Activated CD4-positive, alpha-beta T cell treated with anti-CD3 and anti-CD28 coated beads for 4 hours (primary cell): ENCODE measurements at regions not wholly inside any gene's neighbourhood (a gene's known extent, or its start where the extent isn't known, plus 50 kb on each side); places are given as distances from the start of the nearest gene placed in this dataset.
"Not testable (repeated sequence)": the region's sequence is repeated elsewhere in the genome, so short reads cannot be mapped to it uniquely, and the experiment has no call there.

ENCODE experiments used
- DNase-seq, 2 donors: peaks; one replicate each; pipeline ENCODE4 v3.0.0-alpha.2; 2020

DNA sequence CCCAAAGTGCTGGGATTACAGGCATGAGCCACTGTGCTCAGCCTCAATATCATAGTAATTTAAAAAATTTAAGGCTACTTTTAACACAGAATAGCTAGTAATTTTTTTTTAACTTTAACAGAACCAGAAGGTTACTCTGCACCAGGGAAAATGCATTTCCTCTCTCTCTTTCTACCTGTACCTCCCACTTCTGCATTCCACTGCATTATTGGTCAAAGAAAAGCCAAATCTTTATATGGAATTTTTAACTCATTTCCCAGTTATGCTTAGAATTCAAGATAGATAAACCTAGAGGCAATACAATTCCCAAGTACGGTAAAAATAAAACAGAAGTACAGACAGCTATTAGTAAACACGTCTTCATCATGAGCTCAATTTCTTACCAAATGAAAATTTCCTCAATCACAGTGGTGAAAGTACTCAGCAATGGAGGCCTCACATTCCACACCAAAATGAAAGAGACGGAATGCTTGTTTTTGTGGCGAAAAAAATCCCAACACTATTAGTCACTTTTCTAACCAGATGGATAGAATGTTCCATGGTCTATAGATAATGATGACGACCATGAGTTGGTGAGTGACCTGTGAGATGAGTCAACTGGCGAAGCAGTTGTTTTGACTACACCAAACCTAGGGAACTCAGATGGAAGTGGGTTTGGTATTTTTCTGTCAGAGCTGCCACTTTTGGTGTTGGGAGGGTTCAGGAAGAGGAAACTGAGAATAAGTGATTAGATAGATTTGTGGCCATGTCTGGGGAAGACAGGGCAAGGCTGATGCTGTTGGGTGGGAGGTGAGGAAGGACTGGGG, 104.7 kb upstream of the SGK1 start:
- no peak for DNase-seq

DNA sequence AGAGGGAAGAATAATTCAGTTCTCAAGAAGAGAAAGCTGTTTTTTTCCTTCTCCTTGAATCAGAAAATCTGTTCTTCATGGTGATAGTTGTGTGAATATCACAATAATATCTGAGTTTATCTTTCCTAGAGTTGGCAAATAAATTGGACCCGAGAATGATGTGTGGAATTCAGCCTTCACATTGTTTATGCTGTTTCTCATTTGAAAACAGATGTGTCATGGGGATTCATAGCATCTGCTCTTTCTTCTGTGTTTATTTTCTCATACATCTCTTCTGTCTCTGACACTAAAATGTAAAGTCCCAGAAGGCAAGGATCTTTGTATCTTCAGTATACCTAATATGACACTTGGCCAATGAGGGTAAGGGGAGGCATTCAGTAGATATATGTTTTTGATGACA, 103.6 kb upstream of the SGK1 start:
- no peak for DNase-seq

DNA sequence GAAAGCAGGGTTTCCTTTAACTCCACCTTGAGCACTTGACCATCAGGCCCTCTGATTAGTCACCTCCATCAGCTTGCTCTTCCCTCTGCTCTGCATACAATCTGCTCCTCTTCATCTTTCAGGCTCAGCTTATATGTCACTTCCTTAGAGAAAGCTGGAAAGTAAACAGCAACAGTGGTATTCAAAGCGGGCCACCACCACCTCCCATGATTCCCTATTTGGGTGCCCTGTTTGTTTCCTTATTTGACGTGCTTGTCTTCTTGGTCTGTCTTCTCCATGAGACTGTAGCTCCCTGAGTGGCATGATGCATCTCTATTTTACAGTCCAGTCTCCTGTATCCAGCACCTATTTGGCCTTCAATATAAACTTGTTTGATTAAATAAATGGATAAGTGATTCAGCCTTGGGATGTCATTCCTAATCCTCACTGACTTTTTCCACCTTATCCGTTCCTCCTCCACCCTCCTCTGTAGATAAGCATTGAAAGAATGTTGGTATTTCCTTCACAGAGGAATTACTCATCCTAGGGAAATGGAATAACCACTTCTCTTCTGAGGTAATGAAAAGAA, 102.8 kb upstream of the SGK1 start:
- DNase-seq: no peak

DNA sequence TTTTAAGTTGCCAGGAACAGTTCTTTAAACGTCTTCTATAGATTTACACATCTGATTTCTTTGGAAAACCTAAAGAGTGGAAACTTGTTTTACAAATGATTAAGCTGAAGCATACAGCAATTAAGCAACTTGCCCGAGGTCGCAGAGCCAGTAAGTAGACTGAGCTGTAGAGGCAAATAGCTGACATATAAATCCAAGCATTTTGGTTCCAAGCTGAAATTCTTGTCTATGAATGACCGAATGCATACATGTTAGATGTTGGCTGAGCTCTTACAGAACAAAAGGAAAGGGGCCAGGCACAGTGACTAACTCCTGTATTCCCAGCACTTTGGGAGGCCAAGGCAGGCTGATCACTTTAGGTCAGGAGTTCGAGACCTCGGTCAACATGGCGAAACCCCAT, 101.8 kb upstream of the SGK1 start:
- no peak for DNase-seq

DNA sequence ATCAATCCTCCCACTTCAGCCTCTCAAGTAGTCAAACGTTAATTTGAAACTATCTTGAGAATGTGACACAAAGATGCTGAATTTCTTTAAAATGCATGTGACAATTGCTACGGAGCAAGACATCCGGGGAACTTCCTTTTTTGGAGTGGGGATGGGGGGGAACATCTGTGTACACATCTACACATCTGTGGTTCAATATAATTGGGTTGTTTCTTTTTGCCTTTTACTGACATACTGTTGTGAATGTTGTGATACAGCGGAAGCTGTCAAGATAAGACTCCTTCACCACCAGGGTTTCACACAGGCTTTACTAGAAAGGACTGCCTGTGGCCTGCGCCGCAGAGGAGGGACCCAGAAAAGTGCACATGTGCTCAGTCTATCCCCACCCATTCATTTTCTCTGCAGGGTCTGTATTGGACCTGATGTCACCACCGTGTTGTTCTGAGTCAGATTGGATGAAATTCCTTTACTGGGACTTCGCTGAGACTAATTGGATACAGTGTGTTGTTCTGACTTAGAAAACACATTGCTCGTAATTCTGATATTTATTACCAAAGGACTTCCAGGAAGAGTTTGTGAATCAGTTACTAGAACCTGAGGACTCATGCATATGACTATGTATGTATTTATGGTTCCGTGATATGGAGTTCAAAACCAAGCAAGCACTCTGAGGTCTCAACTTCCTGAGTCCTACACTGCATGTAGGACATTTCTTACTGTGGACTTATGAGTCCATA, 98.7 kb upstream of the SGK1 start:
- DNase-seq: no peak

DNA sequence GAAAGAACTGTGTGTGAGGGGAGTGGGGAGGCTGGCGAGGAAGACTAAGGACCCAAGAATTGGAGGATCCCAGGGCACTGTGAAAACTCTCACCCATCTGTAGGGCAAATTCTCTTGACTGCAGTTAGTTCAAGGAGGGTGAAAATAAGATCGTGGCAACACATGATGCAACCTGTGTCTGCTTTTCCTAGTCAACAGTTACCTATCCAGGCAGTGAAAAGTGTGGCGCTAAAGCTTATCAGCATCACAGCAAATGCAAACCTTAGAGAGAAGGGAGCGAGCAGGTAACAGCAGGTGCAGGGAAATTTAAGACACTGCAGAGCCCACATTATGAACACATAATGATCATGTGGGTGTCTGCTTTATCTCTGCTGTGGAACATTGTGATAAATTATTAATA, 97.7 kb upstream of the SGK1 start:
- DNase-seq: no peak

DNA sequence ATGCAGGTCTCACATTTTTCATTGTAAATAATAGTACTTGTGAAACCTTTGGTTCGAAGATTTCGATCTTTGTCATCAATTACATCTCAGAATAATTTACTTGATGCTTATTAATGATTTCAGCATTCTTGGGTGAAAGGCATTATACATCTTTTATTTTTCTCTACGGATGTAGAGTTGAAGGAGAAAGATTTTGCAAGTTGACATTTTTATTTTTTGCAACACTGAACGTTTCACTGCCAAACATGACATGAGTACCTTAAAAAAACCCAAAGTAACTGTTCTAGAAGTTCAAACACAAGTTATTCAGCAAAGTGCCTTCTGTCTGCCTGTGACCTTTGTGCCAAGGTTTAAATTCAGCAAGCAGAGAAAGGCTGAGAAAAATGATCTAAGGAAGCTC, 97.3 kb upstream of the SGK1 start:
- no peak for DNase-seq

DNA sequence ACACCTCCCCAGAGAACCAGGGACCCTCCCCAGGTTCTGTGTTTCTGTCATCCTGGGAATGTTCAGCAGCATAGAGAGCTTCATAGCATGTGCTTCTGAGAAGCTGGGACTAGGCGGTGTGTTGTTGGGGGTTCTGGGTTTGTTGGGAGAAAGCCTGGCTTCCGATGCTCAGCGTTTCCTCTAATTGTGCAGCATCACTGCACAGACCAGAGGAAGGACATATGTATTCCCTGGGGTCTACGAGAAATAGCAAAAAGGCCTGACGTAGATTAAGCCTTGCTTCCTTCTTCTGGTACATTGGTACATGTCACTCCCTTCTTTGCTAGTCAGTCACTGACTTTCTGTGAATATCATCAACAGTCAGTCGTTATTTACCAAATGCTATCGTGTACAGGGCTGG, 96.9 kb upstream of the SGK1 start:
- DNase-seq: no peak

DNA sequence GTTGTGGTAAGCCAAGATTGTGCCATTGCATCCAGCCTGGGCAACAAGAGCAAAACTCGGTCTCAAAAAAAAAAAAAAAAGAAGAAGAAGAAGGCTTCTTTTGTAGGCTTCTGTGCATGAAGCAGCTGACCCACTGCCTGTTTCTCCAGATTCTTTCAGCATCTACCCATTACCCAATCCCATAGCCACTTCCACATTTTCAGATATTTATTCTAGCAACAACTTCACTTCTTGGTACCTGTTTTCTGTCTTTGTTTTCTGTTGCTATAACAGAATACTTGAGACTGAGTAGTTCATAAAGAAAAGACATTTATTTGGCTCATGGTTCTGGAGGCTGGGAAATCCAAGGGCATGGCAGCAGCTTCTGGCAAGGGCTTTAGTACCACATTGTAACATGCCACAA, 95.3 kb upstream of the SGK1 start:
- DNase-seq: no peak

DNA sequence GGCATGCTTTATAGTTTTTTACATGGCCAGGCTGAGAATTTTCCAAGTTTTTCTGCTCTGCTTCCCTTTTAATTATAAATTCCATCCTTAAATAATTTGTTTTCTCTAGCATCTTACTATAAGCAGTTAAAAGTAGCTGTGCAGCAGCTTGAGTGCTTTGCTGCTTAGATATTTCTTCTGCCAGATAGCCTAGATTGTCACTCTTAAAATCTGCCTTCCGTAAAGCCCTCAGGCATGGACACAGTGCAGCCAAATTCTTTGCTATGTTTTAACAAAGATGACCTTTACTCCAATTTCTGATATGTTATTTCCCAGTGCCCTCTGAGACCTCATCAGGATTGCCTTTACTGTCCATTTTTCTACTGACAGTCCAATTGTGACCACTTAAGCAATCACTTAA, 92.6 kb upstream of the SGK1 start:
- no peak for DNase-seq

DNA sequence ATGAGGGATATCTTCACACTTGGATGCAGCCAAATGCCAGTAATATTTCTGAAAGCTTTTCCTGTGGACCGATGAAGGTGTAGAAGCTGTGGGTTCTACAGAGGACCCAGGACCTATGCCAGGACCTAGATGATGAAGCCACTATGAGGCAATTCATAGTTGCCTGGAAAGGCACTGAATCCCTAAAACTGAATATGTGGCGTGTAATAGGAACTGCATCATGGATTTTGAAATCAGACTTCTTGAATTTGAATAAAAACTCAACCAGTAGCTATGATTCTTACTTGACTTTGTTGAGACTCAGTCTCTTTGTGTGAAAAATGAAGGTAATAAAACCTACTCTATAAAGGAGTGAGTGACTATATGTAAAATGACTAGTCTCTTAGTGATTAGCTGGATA, 89.9 kb upstream of the SGK1 start:
- DNase-seq: no peak

DNA sequence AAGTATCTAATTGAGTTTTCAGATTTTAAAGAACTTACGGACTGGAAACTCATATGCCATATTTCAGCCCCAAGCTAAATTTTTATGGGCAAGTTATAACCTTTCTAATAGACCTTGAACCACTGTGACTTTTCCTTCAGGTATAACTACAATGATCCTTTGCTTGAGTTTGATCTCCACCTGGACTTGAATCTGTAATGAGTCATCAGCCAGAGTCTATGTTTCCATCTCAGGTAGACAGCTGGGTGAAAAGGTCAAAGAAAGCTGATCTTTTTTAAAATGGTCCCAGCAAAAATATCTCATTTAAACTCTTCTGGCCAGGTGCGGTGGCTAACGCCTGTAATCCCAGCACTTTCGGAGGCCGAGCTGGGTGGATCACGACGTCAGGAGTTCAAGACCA, 88.4 kb upstream of the SGK1 start:
- DNase-seq: no peak

DNA sequence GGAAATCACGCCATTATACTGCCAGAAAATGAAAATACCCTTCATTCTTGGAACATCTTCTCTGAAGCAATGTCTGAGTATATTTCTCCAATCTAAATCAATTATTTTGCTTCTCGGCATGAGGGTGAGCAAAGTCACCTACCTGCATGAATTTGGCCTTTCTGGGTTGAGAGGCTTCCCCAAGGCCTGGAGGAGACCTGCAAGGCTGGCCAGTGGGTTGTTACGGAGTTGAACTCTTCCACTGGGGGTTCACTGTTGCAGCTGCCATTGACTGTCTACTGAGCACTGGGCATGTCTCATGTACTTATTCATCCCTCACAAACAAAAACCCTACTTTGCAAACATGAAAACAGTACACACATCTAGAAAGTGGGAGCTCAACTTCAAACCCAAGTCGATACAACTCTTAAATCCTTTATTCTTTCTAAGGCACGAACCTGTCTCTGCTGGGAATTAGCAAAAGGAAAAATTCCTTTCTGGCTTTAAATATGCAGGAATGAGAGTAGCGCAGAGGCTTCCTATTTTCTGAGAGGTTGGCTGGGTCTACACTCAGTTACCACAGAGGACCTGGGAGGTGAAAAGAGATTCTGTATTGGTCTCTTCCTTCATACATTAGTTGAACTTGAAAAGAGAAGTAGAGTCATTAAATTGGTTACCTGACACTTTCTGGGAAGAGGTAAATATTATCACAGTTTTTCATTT, 87.6 kb upstream of the SGK1 start:
- DNase-seq: no peak

DNA sequence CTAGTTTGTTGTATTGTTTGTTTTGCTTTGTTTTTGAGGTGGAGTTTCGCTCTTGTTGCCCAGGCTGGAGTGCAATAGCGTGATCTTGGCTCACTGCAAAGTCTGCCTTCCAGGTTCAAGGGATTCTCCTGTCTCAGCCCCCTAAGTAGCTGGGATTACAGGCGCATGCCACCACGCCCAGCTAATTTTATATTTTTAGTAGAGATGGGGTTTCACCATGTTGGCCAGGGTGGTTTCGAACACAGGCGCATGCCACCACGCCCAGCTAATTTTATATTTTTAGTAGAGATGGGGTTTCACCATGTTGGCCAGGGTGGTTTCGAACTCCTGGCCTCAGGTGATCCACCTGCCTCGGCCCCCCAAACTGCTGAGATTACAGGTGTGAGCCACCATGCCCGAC, 85.4 kb upstream of the SGK1 start:
- not testable (repeated sequence) for DNase-seq

DNA sequence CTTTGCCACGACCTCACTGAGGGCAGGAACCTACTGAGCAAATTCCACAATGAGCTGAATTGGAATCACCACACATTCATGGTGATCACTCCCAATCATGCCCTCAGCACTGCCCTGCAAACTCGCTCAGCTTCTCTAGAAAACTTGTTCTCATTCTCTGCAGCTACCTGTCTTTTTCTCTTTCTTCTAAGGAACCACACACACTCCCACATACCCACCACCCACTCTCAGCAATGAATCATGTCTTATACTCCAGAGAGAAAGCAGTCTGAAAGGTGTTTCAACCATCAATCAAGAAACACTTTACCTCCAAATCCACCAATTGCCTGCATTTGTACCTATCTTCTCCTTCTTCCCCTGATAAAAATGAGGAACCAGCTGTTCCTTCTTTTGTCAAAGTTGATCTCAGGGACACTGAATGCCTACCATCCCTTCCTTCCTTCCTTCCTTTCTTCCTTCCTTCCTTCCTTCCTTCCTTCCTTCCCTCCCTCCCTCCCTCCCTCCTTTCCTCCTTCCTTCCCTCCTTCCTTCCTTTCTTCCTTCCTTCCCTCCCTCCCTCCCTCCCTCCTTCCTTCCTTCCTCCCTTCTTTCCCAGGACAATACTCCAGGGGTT, 84.6 kb upstream of the SGK1 start:
- DNase-seq: peak; percentile 19 to 32

DNA sequence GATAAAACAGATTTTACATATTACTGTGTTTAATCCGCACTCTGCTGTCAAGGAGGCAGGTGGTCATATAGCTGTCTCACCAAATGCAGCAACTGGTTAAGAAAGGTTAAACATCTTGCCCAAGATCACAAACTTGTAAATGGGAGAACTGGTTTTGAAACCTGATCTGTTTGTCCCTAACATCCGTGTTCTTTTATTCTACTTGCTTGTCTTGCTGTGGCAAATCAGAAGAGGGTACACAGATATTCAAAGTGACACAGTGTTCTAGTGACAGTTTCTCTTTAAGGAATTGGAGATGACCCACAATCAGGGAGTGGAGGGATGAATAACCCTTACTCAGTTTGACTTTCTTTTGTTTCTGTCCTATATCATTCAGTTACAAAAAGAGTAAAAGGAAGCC, 83.0 kb upstream of the SGK1 start:
- no peak for DNase-seq

DNA sequence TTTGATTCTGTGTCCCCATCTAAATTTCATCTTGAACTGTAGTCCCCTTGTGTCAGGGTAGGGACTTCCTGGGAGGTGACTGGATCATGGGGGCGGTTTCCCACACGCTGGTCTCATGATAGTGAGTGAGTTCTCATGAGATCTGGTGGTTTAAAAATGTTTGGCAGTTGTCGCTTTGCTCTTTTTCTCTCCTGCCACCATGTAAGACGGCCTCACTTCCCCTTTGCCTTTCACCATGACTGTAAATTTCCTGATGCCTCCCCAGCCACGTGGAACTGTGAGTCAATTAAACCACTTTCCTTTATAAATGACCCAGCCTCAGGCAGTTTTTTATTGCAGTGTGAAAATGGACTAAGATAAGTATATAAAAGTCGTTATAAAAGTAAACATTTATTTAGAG, 80.5 kb upstream of the SGK1 start:
- peak in 1 of 2 donors; percentile 2 for DNase-seq

DNA sequence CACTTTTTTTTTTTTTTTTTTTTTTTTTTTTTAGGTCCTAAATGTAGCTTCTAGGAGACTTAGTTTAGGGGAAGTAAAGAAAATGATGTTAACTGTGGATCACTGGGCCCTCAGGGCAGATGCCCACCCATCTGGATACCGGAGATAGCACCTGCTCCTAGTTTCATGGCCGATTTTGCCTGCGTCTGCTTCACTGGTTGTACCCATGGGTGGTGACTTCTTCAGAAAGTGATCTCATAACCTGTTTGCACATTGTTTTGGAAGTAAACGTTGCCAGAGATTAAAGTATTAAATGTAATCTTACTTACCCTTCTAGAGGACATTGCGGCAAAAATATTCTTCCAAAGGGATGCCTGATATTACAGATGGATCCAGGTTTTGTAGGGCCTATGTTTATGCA, 79.8 kb upstream of the SGK1 start:
- DNase-seq: no peak

DNA sequence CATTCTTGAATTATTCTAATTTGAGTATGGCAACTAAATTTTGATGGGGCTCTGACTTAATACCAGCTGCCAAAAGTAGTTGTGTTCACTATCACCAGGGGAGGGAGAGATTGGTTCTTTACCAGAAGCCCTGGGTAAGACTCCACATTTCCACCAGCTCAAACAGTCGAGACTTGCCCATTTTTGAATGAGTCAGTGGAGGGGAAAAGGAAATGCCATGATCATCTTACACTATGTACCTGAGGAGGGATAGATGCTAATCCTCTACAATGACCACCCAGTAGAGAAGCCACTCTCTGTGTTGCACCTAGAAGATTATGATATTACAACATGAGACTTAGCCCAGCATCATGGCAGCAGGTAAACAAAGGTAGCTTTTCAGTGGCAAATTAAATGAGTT, 77.0 kb upstream of the SGK1 start:
- no peak for DNase-seq

DNA sequence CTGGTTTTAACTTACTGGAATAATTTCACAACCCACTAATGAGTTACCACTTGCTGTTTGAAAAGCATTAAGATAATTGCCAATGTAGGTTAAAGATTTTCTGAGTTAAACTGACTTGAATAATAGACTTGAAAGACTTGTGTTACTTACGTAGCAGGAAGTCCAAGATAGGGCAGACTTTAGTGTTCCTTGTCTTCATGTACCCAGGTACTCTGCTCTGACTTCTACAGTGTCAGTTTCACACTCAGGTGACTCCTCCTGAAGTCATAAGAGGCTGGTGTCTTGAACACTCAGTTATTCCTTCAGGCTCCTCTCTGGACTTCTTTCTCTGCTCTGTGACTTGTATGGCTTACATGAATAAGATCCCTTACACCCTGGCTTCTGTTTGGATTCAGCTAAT, 76.3 kb upstream of the SGK1 start:
- no peak for DNase-seq

DNA sequence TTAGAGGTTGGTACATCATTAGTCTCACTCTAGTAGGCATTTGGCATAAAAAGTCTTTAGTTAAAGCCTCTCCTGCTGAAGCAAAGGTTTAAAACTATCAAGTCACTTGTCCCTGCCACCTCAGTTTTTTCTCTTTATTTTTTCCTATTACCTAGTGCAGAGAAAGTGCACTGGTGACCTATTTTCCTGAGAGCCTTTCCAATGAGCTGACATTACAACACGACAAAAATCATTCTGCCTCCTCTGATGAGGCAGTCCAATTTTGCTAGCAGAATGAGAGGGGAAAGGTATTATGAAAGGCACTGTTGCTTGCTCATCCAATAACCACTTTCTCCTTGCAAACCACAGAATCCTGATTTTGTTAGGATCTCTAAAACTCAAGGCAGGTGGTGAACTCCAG, 73.3 kb upstream of the SGK1 start:
- DNase-seq: no peak

DNA sequence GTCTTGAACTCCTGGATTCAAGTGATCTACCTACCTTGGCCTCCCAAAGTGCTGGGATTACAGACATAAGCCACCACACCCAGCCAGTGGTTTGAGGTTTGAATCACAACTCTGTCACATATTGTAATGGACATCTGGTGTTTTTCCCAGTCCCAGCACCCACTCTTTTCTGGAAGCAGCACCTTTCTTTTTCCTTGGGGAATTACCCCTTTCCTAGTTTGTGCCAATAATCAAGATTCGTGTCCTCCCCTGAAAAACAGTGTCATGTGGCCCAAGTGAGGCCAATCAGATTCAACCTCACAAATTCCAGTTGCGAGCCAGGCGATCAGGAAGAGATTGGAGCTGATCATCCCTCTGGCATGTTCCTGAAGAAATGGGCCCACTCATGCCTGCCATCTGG, 71.7 kb upstream of the SGK1 start:
- DNase-seq: no peak

DNA sequence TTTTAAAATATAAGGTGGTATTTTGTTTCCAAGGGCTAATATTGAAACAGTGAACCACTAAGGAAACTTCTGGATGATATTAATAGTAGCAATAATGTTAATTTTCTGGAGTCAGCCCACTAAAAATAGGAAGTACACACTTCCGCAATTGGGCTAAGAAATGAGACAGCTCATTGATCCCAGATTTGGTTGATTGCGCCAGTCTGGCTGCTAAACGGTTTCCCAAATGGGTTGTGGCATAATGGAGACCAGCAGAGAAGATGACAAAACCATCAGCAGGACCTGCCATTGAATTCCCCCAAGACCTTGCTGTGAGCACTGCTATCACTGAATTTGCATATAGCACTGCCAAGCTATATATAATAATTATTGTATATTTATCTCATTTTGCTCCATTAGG, 71.2 kb upstream of the SGK1 start:
- no peak for DNase-seq
